Keratinocyte (primary cell): ENCODE measurements at regions not wholly inside any gene's neighbourhood (a gene's known extent, or its start where the extent isn't known, plus 50 kb on each side); places are given as distances from the start of the nearest gene placed in this dataset.

Experiments
- DNase-seq: peaks from one replicate; pipeline ENCODE4 v3.0.0-alpha.2; 2011; ENCODE audit warnings: low read depth, missing footprints, low spot score
- FAIRE-seq: peaks from 2 replicates; lab custom pipeline; 2011; peaks lifted over from hg19 to GRCh38; lab: Jason Lieb, UNC
- H2AFZ ChIP-seq: 2 replicates; pipeline ENCODE4 v1.6.0; 2012; ENCODE audit warnings: low read length, control low read depth, inconsistent platforms; ENCODE audit not compliant: control insufficient read depth
- H3K27ac ChIP-seq: 2 replicates; pipeline ENCODE4 v1.5.1; 2011; ENCODE audit warnings: low read length; ENCODE audit not compliant: control insufficient read depth, insufficient read depth
- H3K27me3 ChIP-seq: 3 replicates; pipeline ENCODE4 v1.6.0; 2011; ENCODE audit warnings: low read length; ENCODE audit not compliant: control insufficient read depth, insufficient read depth; ENCODE audit errors: extremely low read depth
- H3K36me3 ChIP-seq, 2 experiments: 2 replicates in 1 of 2; 3 replicates in 1 of 2; pipeline ENCODE4 v1.5.1; 2011; ENCODE audit warnings: low read length in 2 of 2, mild to moderate bottlenecking in 1 of 2; ENCODE audit not compliant: control insufficient read depth in 2 of 2, insufficient read depth in 2 of 2; ENCODE audit errors: extremely low read depth in 1 of 2
- H3K4me1 ChIP-seq: 3 replicates; pipeline ENCODE4 v1.5.1; 2011; ENCODE audit warnings: low read length; ENCODE audit not compliant: control insufficient read depth, insufficient read depth; ENCODE audit errors: extremely low read depth
- H3K4me2 ChIP-seq: 3 replicates; pipeline ENCODE4 v1.6.0; 2011; ENCODE audit warnings: low read depth, low read length; ENCODE audit not compliant: control insufficient read depth, insufficient read depth; ENCODE audit errors: extremely low read depth
- H3K4me3 ChIP-seq, 3 experiments: fragments of 200-600 bp in 1 of 3; sonication (generic) in 1 of 3; 2 replicates in 2 of 3; 3 replicates in 1 of 3; pipeline ENCODE4 v1.5.1; 2011 to 2016; ENCODE audit warnings: low read length in 3 of 3, mild to moderate bottlenecking in 3 of 3, control low read depth in 2 of 3, inconsistent platforms in 1 of 3, low read depth in 1 of 3, mixed read lengths in 1 of 3, mixed run types in 1 of 3, moderate library complexity in 1 of 3; ENCODE audit not compliant: control insufficient read depth in 2 of 3, insufficient read depth in 2 of 3; ENCODE audit errors: extremely low read depth in 1 of 3
- H3K79me2 ChIP-seq: 2 replicates; pipeline ENCODE4 v1.6.0; 2012; ENCODE audit warnings: low read length; ENCODE audit not compliant: control insufficient read depth, insufficient read depth
- H3K9ac ChIP-seq: 3 replicates; pipeline ENCODE4 v1.6.0; 2011; ENCODE audit warnings: low read length; ENCODE audit not compliant: control insufficient read depth, insufficient read depth; ENCODE audit errors: extremely low read depth
- H3K9me1 ChIP-seq: 3 replicates; pipeline ENCODE4 v1.6.0; 2011; ENCODE audit warnings: low read length; ENCODE audit not compliant: control insufficient read depth, insufficient read depth; ENCODE audit errors: extremely low read depth
- H3K9me3 ChIP-seq: 2 replicates; pipeline ENCODE4 v1.5.1; 2012; ENCODE audit warnings: low read depth, low read length; ENCODE audit not compliant: control insufficient read depth
- H4K20me1 ChIP-seq: 3 replicates; pipeline ENCODE4 v1.6.0; 2011; ENCODE audit warnings: low read length; ENCODE audit not compliant: control insufficient read depth, insufficient read depth; ENCODE audit errors: extremely low read depth
- EZH2 ChIP-seq: IDR thresholded peaks from one replicate; pipeline ENCODE4 v1.6.1; 2012; ENCODE audit warnings: inconsistent platforms, mild to moderate bottlenecking, low read length, moderate library complexity
- dilution Hi-C: fragments of 300-500 bp; cut with MboI; formaldehyde crosslinking; loops from one replicate; pipeline ENCODE4 v1.7.0; 2020; ENCODE audit warnings: low sequenced_read_pairs; ENCODE audit not compliant: extremely low pct_ligation_motif_present
- TF ChIP-seq, protein P1 (sequence below), 3 experiments: IDR thresholded peaks in 1 of 3; conservative IDR thresholded peaks in 1 of 3; optimal IDR thresholded peaks in 1 of 3; 2 replicates in 2 of 3; 3 replicates in 1 of 3; pipeline versions ENCODE3 to v1.5.1; 2011; ENCODE audit warnings: low read length in 3 of 3, mild to moderate bottlenecking in 3 of 3, moderate library complexity in 2 of 3, control low read depth in 1 of 3, inconsistent platforms in 1 of 3; ENCODE audit not compliant: insufficient read depth in 2 of 3; ENCODE audit errors: extremely low read depth in 1 of 3

DNA sequence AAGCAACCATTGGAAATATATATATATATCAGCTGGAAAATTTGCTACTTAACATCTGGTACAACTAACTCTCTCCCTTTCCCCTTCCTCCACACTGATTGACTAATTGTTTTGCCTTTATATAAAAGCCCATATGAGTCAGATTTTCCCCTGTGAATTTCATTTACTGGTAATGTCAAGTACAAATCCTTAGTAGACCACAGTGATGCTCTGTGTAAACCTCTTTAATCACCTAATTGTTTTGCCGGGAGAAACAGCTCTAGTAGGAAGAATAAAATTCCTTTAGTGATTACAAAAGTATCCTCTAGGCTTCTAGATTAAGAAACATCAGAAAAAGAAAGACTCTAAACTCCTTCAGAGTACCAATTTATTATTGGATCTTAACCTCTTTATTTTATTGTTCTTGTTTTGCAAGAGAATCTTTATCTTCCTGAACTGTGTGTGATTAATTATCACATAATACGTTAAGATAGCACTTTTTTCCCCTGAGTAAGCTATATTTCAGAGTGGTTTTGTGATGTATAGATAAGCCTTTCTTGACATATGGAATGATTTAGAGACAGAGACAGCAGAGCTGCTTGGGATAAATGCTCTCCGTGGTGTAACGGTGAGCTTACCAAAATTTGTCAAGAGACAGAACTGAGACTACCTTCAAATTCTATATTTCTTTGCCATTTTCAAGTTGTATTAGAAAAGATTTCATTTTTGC lies 1606.4 kb upstream of the TENM3 start:
- Histone ChIP-seq H3K4me3 (no peak overlapping the region), H3K79me2 (no peaks in the 10 kb centered on the region), H3K9me3 (no peaks in the 10 kb centered on the region), H3K9me1 (no peaks in the 10 kb centered on the region), H2AFZ (no peak overlapping the region), H3K27ac (no peak overlapping the region), H3K4me1 (no peaks in the 10 kb centered on the region), H4K20me1 (no peaks in the 10 kb centered on the region), H3K27me3 (no peaks in the 10 kb centered on the region), H3K4me2 (no peak overlapping the region), H3K9ac (no peak overlapping the region), H3K36me3 (no peaks in the 10 kb centered on the region)
- DNase-seq (no peak), FAIRE-seq (no peak)
- no peak for TF ChIP-seq EZH2
- TF ChIP-seq, protein P1, sequence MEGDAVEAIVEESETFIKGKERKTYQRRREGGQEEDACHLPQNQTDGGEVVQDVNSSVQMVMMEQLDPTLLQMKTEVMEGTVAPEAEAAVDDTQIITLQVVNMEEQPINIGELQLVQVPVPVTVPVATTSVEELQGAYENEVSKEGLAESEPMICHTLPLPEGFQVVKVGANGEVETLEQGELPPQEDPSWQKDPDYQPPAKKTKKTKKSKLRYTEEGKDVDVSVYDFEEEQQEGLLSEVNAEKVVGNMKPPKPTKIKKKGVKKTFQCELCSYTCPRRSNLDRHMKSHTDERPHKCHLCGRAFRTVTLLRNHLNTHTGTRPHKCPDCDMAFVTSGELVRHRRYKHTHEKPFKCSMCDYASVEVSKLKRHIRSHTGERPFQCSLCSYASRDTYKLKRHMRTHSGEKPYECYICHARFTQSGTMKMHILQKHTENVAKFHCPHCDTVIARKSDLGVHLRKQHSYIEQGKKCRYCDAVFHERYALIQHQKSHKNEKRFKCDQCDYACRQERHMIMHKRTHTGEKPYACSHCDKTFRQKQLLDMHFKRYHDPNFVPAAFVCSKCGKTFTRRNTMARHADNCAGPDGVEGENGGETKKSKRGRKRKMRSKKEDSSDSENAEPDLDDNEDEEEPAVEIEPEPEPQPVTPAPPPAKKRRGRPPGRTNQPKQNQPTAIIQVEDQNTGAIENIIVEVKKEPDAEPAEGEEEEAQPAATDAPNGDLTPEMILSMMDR (optimal IDR thresholded peaks at IDR 0.05 in 1 of 3, IDR thresholded peaks at IDR 0.05 in 1 of 3, conservative IDR thresholded peaks at IDR 0.05 in 1 of 3; ENCODE audit: extremely low read depth in 1 of 3, insufficient read depth in 2 of 3, low read length in 3 of 3): no peak
- dilution Hi-C loops: no loop called here

DNA sequence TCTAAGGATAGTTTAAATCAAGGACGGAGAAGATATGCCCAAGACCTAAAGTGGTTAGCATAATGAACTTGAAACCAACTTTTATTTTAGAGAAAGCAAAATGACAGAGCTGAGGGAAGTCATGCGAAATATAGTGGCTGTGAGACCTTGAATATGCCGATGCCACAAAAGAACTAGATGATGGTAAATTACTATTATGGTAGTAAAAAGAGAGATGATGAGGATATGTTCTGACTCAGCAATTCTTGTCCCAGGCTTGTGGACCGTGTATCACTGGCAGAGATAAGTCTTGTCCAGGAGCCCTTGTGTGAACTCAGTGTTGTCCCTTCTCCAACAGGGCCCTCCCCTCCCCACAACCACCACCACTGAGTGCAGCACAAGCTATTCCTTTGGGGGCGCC lies 1605.6 kb upstream of the TENM3 start:
- no peaks in the 10 kb centered on the region for H3K4me1 ChIP-seq
- no peak overlapping the region for H3K4me3 ChIP-seq
- no peaks in the 10 kb centered on the region for H3K27me3 ChIP-seq
- no peak for TF ChIP-seq EZH2
- TF ChIP-seq, protein P1 (optimal IDR thresholded peaks at IDR 0.05 in 1 of 3, IDR thresholded peaks at IDR 0.05 in 1 of 3, conservative IDR thresholded peaks at IDR 0.05 in 1 of 3; ENCODE audit: extremely low read depth in 1 of 3, insufficient read depth in 2 of 3, low read length in 3 of 3): no peak
- no peak for DNase-seq
- no peaks in the 10 kb centered on the region for H3K9me1 ChIP-seq
- H3K79me2 ChIP-seq: no peaks in the 10 kb centered on the region
- H4K20me1 ChIP-seq: no peaks in the 10 kb centered on the region
- H3K27ac ChIP-seq: no peak overlapping the region
- FAIRE-seq: no peak
- no peak overlapping the region for H2AFZ ChIP-seq
- H3K9ac ChIP-seq: no peak overlapping the region
- no peak overlapping the region for H3K4me2 ChIP-seq
- no peaks in the 10 kb centered on the region for H3K9me3 ChIP-seq
- dilution Hi-C loops: no loop called here
- no peaks in the 10 kb centered on the region for H3K36me3 ChIP-seq
